Epithelial cell of proximal tubule (primary cell): ENCODE measurements at regions not wholly inside any gene's neighbourhood (a gene's known extent, or its start where the extent isn't known, plus 50 kb on each side); places are given as distances from the start of the nearest gene placed in this dataset.
"Not testable (repeated sequence)": the region's sequence is repeated elsewhere in the genome, so short reads cannot be mapped to it uniquely, and the experiment has no call there.

Source experiments
- DNase-seq: peaks from one replicate; pipeline ENCODE4 v3.0.0-alpha.2; 2011; ENCODE audit warnings: low read depth
- H3K4me3 ChIP-seq: 2 replicates; pipeline ENCODE4 v1.5.1; 2011; ENCODE audit warnings: low read depth, mild to moderate bottlenecking, low read length
- CTCF ChIP-seq: conservative IDR thresholded peaks from 2 replicates; pipeline ENCODE4 v1.5.1; 2012; ENCODE audit warnings: low read depth, mild to moderate bottlenecking, low read length

GRCh38 chr19:30112171-30112570 is 170.1 kb downstream of the URI1 start:
- no peak for TF ChIP-seq CTCF
- no peak overlapping the region for H3K4me3 ChIP-seq
- DNase-seq: no peak

GRCh38 chr19:30112666-30113065 is 170.6 kb downstream of the URI1 start:
- H3K4me3 ChIP-seq: no peak overlapping the region
- TF ChIP-seq CTCF: no peak
- DNase-seq: no peak

- no peak for DNase-seq
- no peak for TF ChIP-seq CTCF
Observed at GRCh38 chr19:30113186-30113585, 171.1 kb downstream of the URI1 start.

GRCh38 chr19:30114095-30114494 is 172.1 kb downstream of the URI1 start:
- DNase-seq, H3K4me3 ChIP-seq: not testable (repeated sequence)

More at GRCh38 chr19:30113186-30113585, 171.1 kb downstream of the URI1 start:
- no peak overlapping the region for H3K4me3 ChIP-seq

- TF ChIP-seq CTCF: no peak
- DNase-seq: no peak
- H3K4me3 ChIP-seq: no peak overlapping the region
Observed at GRCh38 chr19:30115947-30116346, 173.9 kb downstream of the URI1 start.

GRCh38 chr19:30116530-30116929 is 174.5 kb downstream of the URI1 start:
- no peak for DNase-seq
- no peak for TF ChIP-seq CTCF

GRCh38 chr19:30116984-30117555 is 175.0 kb downstream of the URI1 start:
- no peak for TF ChIP-seq CTCF
- no peak for DNase-seq
- H3K4me3 ChIP-seq: no peak overlapping the region

More at GRCh38 chr19:30116530-30116929, 174.5 kb downstream of the URI1 start:
- H3K4me3 ChIP-seq: no peak overlapping the region
